ENCODE measurements at regions not wholly inside any gene's neighbourhood (a gene's known extent, or its start where the extent isn't known, plus 50 kb on each side); places are given as distances from the start of the nearest gene placed in this dataset.

DNA sequence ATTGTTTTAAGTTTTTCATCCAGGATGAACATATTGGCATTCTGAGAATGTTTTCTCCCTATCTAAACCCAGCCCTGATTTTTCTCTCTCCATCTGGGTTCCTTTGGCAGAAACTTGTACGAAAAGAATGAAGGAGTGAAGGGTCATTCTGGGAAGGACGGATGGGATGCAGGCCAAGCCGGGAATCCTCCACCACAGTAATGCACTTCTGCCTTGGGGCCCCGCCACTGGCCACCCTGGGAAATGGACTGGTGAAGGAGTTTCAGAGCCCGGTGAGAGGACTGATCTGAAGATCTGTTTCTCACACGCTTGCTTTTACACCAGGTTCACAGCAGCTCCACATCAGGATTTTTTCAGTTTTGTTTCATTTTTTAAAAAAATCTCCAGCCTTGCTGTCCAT lies 554.8 kb downstream of the BNC2 start:
- no peaks in the 10 kb centered on the region for H3K27me3 ChIP-seq (replicated peaks; ENCODE audit: control insufficient read depth, insufficient read depth, low read length)
- TF ChIP-seq, protein P1, sequence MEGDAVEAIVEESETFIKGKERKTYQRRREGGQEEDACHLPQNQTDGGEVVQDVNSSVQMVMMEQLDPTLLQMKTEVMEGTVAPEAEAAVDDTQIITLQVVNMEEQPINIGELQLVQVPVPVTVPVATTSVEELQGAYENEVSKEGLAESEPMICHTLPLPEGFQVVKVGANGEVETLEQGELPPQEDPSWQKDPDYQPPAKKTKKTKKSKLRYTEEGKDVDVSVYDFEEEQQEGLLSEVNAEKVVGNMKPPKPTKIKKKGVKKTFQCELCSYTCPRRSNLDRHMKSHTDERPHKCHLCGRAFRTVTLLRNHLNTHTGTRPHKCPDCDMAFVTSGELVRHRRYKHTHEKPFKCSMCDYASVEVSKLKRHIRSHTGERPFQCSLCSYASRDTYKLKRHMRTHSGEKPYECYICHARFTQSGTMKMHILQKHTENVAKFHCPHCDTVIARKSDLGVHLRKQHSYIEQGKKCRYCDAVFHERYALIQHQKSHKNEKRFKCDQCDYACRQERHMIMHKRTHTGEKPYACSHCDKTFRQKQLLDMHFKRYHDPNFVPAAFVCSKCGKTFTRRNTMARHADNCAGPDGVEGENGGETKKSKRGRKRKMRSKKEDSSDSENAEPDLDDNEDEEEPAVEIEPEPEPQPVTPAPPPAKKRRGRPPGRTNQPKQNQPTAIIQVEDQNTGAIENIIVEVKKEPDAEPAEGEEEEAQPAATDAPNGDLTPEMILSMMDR (IDR thresholded peaks at IDR 0.05; ENCODE audit: insufficient read depth, low read length, poor library complexity, severe bottlenecking), result no peak
- no peaks in the 10 kb centered on the region for H3K36me3 ChIP-seq (ENCODE audit: control insufficient read depth, insufficient read depth, low read length)
- H3K4me3 ChIP-seq (replicated peaks; ENCODE audit: low read depth, low read length), result no peak overlapping the region
- no peak for DNase-seq (ENCODE audit: extremely low read depth, insufficient read length)

DNA sequence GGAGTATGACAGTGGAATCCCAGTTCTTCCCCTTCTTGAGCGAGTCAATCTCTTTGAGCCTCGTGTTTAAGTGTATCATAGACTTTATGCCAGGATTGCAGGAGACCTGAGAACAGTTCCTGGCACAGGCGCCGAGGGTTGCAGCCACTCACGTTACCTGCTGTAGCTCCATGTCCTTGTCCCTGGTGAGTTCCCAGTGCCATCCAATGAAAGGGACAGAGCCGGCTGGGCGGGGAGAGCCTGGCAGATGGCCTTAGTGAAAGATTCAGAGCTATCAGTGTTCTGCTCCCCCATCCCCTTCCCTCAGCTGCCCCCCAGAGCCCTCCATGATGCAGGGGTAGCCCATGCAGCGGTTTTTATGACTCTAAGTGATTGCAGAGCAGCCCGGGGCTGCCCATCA lies 554.0 kb downstream of the BNC2 start:
- Histone ChIP-seq H3K36me3 (ENCODE audit: control insufficient read depth, insufficient read depth, low read length) (no peaks in the 10 kb centered on the region), H3K4me3 (replicated peaks; ENCODE audit: low read depth, low read length) (no peak overlapping the region), H3K27me3 (replicated peaks; ENCODE audit: control insufficient read depth, insufficient read depth, low read length) (no peaks in the 10 kb centered on the region)
- TF ChIP-seq, protein P1 (IDR thresholded peaks at IDR 0.05; ENCODE audit: insufficient read depth, low read length, poor library complexity, severe bottlenecking), result no peak
- no peak for DNase-seq (ENCODE audit: extremely low read depth, insufficient read length)

DNA sequence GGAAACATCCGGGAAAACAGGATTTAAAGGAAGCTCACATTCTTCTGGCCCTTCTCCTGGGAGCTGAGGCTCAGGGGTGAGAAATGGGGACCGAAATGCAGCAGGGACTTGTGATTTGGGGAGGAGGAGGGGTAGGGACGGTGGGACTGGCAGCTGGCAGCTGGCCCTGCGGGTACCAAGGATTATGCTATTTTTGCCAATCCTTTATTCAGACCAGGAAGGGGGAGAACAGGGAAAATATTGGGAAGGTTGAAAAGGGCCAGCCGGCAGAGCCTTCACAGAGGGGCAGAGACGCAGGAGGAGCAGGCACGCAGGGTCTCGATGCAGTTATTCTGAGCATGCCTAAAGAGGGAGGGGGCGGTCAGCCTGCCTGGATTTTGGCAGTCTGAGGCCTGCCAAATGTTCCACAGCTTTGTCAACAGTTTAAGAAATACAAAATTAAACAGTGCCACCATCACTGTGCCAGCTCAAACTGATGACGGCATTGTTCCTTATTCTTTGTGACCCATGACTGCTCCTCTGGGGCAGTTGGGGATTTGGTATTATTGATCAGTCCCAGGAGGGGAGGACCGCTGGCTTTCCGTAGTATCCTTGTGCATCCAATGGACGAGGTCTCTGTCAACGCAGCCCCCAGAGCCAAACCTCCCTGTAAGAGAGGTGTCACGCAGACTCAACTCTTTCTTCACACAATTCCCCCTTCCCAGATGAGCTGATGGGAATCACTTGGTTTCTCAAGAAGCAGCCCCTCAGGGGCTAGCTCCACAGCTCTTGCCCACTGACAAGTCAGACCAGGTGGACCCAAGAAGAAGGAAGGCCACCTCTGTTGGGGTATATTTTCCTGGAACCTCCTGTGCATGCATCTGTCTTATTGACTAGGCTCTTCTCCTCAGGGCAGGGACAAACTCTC lies 553.3 kb downstream of the BNC2 start:
- DNase-seq (ENCODE audit: extremely low read depth, insufficient read length), result no peak
- TF ChIP-seq, protein P1 (IDR thresholded peaks at IDR 0.05; ENCODE audit: insufficient read depth, low read length, poor library complexity, severe bottlenecking), result no peak
- Histone ChIP-seq H3K36me3 (ENCODE audit: control insufficient read depth, insufficient read depth, low read length) (no peaks in the 10 kb centered on the region), H3K27me3 (replicated peaks; ENCODE audit: control insufficient read depth, insufficient read depth, low read length) (no peaks in the 10 kb centered on the region), H3K4me3 (replicated peaks; ENCODE audit: low read depth, low read length) (no peak overlapping the region)

DNA sequence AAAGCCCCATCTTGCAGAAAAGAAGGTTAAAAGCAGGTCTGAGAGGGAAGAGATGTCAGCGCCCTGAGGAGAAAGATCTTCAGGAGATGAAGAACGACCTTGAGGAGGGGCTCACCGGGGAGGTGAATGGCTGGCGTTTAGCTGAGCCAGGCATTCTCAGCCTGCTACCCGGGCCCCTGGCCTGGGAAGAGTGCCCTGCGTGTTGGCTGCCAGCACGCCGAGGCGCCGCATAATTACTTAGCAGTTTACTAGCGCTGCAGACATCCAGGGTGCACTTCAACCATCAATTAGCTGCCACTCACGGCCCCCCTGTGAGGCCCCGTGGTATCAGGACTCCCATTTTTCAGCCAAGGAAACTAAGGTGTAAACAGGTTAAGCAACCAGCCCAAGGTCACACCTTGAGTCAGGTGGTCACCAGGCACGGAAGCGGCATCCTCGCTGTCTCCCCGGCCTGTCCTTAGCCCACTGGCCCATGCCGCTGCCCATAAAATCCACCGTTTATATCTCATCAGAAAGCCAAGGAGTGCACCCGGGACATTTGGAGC lies 551.9 kb downstream of the BNC2 start:
- Histone ChIP-seq H3K4me3 (replicated peaks; ENCODE audit: low read depth, low read length) (no peak overlapping the region), H3K36me3 (ENCODE audit: control insufficient read depth, insufficient read depth, low read length) (no peaks in the 10 kb centered on the region), H3K27me3 (replicated peaks; ENCODE audit: control insufficient read depth, insufficient read depth, low read length) (no peaks in the 10 kb centered on the region)
- DNase-seq (ENCODE audit: extremely low read depth, insufficient read length), result no peak
- TF ChIP-seq, protein P1 (IDR thresholded peaks at IDR 0.05; ENCODE audit: insufficient read depth, low read length, poor library complexity, severe bottlenecking), result no peak

DNA sequence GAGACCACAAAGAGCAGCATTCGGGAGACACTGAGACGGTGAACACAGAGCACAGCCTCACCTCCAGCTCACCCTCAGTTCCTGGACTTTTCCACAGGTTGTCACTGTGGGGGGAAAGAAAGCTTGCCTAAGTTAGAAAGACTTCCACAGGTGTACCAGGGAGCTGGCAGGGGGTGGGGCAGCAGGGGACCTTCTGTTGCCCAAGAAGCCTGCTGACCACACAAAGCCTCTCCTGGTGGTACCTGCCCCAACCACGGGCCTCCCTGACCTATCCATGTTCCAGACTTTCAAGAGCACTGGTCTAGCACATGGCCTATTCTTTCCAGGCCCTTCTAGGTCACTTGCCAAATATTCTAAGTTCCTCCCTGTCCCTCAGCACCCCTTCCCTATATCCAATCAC lies 550.8 kb downstream of the BNC2 start:
- H3K27me3 ChIP-seq (replicated peaks; ENCODE audit: control insufficient read depth, insufficient read depth, low read length), result no peaks in the 10 kb centered on the region
- TF ChIP-seq, protein P1 (IDR thresholded peaks at IDR 0.05; ENCODE audit: insufficient read depth, low read length, poor library complexity, severe bottlenecking), result no peak
- DNase-seq (ENCODE audit: extremely low read depth, insufficient read length), result no peak
- H3K36me3 ChIP-seq (ENCODE audit: control insufficient read depth, insufficient read depth, low read length), result no peaks in the 10 kb centered on the region
- no peak overlapping the region for H3K4me3 ChIP-seq (replicated peaks; ENCODE audit: low read depth, low read length)
